ENCODE measurements at regions not wholly inside any gene's neighbourhood (a gene's known extent, or its start where the extent isn't known, plus 50 kb on each side); places are given as distances from the start of the nearest gene placed in this dataset.
A peak's percentile ranks its signal among the peaks of the same experiment; 100 is the strongest.
"Not testable (repeated sequence)": the region's sequence is repeated elsewhere in the genome, so short reads cannot be mapped to it uniquely, and the experiment has no call there.

DNA sequence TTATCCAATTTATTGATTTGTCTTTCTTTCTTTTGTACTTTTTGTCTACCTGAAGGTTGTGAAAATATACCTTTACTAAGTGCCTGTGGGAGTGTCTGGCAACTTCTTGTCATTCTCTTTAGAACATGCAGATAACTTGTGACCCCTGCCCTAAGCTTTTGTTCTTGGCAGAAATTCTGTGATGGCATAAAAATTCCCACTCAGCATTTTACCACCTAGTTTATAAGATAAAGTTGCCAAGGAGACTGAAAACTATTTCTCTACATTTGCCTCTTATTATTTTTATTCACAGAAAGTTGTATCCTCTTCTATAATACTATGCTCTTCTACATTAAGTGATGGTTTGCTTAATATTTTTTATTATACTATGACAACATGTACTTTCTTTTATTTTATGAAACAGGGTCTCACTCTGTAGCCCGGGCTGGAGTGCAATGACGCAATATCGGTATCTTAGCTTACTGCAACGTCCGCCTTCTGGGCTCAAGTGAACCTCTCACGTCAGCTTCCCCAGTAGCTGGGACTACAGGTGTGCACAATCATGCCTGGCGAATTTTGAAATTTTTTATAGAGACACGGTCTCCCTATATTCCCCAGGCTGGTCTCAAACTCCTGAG is 683.5 kb downstream of the ANKRD7 start:
- DNase-seq (ENCODE audit: low read depth, low spot score), result no peak

DNA sequence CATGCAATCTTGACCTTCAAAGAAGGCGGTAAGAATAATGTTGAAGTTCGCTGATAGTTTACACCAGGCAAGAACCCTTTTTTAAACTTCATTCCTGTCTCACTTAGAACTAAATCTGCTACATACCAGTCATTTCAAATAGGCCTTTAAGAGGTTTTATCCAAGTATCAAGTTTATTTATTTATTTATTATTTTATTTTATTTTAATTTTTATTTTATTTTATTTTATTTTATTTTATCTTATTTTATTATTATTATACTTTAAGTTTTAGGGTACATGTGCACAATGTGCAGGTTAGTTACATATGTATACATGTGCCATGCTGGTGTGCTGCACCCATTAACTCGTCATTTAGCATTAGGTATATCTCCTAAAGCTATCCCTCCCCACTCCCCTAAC is 691.6 kb downstream of the ANKRD7 start:
- not testable (repeated sequence) for DNase-seq (ENCODE audit: low read depth, low spot score)

DNA sequence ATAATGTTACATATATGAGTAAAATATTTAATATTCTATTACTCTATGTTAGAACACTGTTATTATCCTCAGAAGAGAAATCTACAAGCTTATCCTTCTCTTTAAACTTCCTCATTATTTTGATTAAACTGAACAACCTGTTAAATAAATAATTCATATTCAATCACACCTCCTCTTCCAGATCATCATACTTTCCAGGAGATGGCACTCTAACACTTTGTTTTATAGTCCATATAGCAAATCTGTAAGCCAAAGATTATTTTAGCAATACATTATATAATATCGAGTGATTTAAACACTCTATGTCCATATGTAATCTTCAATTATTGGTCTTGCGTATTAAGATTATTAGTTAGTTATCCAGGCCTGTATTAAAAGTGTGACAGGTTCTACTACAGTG is 694.1 kb downstream of the ANKRD7 start:
- peak; percentile 7 for DNase-seq (ENCODE audit: low read depth, low spot score)

DNA sequence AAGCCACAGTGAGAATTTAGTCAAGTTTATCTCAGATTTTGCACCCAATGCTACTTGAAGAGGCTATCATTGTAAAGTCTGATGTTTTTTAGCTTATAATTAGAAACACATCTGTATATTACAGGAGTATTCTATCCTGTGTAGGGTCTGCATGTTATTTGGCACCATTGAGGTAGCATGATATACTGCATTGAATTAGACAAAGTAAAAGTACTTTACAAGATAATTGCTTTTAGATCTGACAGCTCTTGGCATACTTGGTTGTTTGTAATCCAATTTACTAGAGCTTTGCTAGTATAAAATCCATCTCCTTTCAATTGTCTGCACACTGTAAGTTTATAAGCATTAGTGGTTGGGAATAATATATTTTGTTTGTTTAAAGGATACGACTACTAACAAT is 714.3 kb downstream of the ANKRD7 start:
- DNase-seq (ENCODE audit: low read depth, low spot score), result no peak

DNA sequence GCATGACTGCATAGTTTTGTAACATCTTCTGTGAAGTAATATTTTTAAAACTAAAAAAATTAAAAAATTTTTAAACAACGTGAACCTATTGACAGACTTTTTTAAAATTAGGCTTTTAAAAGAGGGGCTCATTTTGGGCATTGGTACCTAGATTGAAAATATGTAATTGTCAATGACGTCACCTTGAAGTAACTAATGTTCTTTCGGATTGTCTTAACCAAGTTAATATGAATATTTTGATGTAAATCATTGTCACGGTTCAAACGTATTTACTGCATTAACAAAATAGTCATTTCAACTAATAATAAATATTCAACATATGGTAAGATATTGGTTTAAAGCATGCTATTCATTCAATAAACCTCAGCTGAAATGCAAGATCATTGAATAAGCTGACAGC is 719.8 kb downstream of the ANKRD7 start:
- no peak for DNase-seq (ENCODE audit: low read depth, low spot score)

DNA sequence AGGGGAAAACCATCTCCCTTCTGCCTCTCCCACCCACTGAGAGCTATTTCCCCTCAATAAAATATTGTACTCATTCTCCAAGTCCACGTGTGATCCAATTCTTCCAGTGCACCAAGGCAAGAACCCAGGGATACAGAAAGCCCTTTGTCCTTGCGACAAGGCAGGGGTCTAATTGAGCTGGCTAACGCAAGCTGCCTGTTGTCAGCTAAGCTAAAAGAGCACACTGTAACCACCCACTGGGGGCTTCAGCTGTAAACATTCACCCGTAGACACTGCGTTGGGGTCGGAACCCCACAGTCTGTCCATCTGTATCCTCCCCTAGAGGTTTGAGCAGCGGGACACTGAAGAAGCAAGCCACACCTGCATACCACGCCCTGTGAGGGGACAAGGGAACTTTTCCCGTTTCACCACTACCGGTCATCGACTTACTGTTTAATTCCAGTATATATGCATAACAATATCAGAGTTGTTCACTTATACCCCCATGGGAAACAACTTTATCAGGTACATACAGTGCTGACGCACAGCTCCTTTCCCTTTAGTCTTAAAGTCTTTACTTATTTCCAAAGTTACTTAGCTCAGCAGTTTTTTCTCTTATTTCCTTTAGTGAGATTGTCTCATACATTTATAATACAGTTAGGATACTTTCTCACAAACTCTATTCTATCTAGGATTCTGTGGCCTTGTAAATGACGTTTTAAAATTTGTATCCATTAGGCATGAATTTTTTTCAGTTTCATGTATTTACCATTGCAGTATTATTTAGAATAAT is 721.6 kb downstream of the ANKRD7 start:
- no peak for DNase-seq (ENCODE audit: low read depth, low spot score)

DNA sequence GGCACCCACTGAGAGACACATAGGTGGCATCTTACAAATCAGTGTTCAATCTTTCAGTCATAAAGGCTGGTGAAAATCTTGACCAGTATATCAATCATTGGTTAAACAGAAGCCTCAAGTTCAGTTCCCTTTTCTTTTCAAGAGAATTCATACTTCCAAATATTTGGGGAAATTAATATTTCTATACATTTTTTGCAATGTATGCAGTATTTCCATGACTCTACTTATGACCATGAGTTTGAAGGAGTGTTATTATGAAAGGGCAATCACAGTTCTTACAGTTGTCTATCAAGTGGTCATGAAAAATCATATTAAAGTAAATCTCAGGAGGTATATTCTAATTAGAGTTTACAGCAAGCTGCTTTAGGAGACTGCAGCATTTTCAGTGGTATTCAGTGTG is 724.0 kb downstream of the ANKRD7 start:
- DNase-seq (ENCODE audit: low read depth, low spot score), result no peak

DNA sequence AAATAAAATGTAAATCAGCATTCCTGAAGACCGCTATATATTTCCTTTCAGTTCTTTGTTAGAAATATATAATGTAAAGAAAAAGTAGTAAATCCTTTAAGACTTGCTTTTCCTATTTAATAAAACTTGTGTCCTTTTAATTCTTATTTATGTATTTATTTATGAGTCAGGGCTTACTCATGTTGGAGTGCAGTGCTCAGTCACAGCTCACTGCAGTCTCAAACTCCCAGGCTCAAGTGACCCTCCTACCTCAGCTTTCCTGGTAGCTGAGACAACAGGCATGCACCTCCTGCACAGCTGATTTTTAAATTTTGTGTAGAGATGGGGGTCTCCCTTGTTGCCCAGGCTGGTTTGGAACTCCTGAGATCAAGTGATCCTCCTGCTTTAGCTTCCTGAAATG is 724.5 kb downstream of the ANKRD7 start:
- peak; percentile 5 for DNase-seq (ENCODE audit: low read depth, low spot score)

DNA sequence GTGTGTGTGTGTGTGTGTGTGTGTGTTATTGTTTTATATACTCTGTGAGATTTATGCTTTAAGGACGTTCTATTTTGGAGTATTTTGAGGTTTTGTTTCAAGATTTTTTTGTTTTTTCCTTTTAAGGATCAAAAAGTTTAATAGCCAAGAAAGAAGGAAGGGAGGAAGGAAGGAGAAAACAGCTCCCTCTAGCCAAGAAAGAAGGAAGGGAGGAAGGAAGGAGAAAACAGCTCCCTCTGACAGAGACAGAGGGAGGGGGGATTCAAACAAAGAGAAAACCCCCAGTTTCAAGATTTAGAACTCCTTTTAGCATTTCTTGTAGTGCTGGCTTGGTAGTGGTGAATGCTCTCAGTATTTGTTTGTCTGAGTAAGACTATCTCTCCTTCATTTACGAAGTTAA is 731.8 kb downstream of the ANKRD7 start:
- DNase-seq (ENCODE audit: low read depth, low spot score), result not testable (repeated sequence)

DNA sequence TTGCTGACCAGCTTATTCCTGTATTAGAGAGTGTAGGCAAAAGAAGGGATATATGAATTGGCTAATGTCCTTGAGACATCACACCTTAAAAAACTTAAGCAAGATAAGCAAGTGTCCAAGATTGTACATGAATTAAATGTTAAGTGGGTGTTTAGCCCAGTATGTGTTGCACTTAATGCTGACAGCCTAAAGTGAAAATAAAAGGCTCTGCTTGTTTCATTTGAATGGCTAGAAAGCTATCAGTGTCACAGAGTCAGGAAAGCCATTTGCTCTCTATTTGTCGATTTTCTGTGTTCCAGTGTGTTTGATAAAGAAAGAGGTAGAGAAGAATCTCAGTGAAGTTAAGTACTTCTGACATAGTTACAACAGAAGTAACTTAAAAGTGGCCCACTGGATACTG is 744.9 kb downstream of the ANKRD7 start:
- no peak for DNase-seq (ENCODE audit: low read depth, low spot score)

DNA sequence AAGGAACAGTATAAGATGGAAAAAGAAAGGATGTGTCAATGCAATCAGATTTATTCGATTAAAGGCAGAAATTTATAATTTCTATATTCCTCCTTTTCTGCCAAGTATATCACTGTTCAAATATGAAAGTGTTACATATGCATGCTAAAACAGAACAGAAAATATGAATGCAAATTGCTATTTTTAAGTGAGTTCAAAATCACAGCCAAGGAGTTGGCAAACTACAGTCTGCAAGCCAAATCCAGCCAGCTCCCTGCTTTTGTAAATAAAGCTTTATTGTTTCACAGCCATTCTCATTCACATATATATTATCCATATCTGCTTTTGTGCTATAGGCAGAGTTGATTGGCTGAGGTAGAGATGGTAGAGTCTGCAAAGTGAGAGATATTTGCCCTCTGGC is 747.2 kb downstream of the ANKRD7 start:
- DNase-seq (ENCODE audit: low read depth, low spot score), result no peak

DNA sequence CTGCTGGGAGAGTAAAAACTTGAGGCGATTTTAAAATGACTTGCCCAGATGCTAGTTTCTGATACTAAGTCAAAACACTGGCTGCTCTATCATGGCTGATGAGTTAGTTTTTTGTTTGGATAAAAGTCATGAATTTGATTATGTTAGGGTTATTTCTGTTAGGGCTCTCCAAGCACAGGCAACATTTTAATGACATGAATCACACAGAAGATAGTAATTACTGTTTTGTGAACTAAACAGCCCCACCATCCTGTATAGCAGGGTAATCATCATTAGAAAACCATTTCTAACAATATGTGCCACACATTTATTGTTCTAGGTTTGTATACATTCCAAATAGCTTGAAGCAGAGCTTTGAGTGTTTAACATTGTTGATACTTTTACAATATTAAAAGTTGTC is 750.3 kb downstream of the ANKRD7 start:
- DNase-seq (ENCODE audit: low read depth, low spot score), result no peak

DNA sequence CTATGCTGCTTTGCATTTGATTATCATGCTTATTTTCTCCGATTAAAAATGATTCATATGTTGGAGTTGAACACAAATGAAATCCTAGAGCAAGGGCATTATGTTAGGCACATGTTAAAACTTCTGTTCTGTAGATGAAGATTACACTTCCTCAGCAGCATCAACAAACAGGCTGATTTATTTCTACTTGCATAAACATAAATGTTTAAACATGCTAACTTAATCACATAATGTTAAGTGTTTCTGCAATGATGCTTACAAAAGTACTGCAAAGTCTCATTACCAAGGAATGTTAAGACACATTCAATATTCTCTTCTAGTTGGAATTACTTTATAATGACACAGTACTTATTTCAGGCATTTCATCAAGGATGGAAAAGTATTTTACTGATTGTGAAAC is 770.8 kb downstream of the ANKRD7 start:
- DNase-seq (ENCODE audit: low read depth, low spot score), result no peak

DNA sequence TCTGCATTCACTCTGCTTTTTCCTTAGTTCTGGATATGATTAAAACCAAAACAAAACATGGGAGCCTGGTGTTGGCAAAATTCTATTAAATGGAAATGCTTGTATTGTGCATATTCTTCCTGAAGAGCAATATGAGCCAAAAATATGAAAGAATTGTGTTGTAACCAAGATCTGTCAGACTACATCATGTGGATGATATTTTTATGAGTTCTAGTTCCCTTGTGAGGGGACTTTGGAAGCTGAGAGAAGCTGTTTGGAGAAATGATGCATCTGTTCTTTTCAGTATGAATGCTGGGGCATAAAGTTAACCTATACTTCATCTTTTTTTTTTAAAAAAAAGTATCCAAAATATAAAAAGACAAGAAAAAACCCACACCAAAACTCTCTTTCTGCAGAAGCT is 782.7 kb downstream of the ANKRD7 start:
- no peak for DNase-seq (ENCODE audit: low read depth, low spot score)

DNA sequence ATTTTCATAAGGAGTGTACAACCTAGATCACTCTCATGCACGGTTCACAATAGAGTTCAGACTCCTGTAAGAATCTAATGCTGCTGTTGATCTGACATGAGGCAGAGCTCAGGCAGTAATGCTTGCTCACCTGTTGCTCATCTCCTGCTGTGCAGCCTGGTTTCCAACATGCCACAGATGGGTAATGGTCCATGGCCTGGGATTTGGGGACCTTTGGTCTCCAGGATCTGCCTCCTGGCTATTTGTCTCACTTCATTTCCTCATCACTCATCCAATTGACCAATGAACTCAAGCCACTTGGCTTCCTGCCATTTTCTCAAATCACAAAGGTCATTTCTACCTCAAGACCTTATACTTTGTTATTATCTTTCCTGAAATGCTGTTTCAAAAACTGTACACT is 786.1 kb downstream of the ANKRD7 start:
- no peak for DNase-seq (ENCODE audit: low read depth, low spot score)

DNA sequence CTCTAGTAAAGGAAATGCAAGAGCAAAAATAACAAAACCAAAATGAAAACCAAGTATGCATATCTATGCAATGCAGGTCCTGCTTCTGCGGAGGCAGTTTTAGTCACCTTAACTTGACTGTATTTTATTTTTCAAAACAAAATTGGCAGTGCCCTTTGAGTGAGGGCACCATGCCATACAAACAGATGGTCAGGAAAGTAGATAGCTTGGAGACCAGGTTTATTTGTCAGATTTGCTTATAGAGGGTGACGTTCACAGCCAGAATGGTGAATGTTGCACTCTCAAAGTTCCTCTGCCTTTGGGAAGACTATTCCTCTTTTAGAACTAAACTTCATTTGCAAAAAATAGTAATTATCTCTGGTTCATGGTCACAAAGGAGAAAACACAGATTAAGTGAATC is 801.9 kb downstream of the ANKRD7 start:
- DNase-seq (ENCODE audit: low read depth, low spot score), result no peak

DNA sequence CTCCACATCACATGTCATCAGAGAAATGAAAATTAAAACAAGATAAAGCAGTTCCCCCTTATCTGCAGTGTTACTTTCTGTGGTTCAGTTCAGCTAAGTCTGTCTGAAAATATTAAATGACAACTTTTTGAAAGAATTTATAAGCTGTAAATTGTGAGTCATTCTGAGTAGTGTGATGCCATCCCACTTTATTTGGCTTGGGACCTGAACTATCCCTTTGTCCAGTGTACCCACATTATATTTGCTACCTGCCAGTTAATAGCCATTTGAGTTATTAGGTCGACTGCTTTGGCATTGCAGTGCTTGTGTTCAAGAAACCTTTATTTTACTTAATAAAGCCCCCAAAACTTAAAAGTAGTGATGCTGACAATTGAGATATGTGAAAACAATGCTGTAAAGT is 804.2 kb downstream of the ANKRD7 start:
- no peak for DNase-seq (ENCODE audit: low read depth, low spot score)

DNA sequence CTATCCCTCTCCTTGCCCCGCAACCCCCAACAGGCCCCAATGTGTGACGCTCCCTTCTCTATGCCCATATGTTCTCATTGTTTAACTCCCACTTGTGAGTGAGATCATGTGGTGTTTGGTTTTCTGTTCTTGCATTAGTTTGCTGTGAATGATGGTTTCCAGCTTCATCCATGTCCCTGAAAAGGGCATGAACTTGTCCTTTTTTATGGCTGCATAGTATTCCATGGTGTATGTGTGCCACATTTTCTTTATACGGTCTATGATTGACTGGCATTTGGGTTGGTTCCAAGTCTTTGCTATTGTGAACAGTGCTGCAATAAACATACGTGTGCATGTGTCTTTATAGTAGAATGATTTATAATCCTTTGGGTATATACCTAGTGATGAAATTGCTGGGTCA is 807.6 kb downstream of the ANKRD7 start:
- not testable (repeated sequence) for DNase-seq (ENCODE audit: low read depth, low spot score)

DNA sequence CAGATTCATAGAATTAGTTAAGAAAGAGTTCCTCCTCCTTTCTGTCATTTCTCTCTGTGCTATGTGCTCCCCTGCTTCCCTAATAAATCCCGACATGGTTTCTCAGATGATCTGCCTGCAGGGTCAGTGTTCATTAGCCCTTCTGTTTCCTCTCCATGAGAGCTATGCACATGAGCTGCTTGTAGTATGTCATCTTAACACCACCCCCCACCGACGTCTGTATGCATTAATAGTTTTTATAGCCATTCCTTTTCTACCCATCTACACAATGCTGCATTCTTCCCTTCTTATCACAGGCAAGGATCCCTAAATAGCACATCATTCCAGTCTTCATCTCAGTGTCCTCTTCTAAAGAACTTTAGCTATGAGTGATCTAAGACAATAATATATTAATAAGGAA is 809.1 kb downstream of the ANKRD7 start:
- DNase-seq (ENCODE audit: low read depth, low spot score), result no peak

DNA sequence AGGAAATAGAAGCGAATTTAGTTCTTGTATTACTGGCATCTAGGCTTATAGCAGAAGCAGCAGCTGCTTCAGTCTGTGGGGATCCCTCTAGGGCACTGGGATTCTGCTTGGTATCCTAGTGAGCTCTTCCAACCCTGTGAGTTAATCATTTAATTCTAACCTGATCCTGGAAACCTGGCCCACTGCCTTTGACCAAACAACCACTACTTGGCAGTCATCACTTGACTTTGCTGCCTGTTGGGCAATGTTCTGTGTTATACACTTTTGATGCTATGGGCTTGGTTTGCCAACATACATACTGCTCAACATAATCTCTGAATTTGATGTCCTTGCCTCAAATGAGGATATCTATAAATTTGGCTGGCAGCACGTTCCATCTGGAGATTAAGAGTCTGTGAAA is 813.4 kb downstream of the ANKRD7 start:
- DNase-seq (ENCODE audit: low read depth, low spot score), result no peak

DNA sequence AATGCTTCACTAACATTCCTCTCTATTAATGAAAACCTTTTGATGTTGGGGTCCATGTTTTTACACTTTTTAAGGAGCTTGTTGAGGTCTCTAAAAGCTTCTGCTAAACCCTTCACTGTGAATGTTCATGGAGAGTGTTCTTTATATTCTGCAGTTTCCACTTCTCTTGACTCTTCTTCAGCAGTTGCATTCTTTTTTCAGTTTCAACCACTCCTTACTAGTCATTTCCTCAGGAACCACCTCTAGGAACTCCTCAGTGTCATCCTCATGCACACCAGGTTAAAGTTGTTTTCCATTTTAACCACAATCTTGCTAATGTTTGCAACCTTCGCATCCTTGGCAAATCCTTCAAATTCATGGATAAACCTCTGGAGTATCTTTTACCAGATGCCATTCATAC is 821.6 kb downstream of the ANKRD7 start:
- DNase-seq (ENCODE audit: low read depth, low spot score), result no peak

DNA sequence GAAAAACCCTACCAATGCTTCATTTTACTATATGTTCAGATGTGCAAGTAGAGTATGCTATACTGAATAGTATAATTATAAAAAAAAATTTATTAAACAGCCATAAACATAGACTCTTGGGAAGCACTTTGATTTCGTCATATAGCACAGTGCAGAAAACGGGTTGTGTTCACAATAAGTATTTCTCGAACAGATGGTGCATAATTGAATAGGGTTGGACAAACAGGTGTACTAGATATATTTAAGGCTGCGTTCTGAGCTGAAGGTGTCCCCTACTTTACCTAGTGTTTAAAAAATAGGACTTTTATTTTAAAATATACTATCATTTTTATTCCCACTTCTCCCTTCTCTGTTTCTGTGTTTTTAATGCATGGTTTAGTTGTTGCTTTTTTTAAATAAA is 841.5 kb downstream of the ANKRD7 start:
- no peak for DNase-seq (ENCODE audit: low read depth, low spot score)

DNA sequence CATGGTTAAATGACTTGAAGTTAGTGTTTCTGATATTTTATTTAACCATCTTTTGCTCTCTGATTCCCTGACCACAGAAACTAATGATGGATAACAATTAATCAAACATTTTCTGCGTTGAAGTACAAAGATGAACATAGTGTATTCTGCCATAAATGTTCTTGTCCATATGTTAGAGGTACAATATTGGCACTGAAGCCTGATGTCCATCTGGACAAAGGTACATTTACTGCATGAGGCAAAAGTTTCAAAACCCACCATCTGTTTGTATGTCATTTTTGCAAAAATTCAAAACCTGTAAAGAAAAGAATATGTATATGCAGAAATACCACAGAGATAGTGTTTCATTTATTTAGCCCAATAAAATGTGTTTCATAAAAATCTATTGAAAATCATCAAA is 861.5 kb downstream of the ANKRD7 start:
- no peak for DNase-seq (ENCODE audit: low read depth, low spot score)

DNA sequence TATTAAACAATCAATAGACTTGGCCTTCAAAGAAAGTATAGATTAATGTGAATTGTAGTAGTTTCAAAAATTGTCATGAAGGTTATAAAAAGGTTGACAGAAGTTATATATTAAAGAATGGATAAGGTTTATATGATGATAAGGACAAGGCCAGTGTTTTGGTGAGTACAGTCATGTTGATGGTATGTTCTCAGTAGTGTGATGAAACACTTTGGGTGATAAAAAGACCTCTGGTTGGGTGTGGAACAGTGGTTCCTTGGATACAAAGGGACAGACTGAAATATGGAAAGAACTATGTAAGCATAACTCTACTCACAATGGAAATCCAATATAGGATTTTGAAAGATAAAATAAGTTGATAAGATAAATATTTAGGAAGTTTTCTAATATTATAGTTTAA is 866.3 kb downstream of the ANKRD7 start:
- no peak for DNase-seq (ENCODE audit: low read depth, low spot score)

All from astrocyte of the hippocampus (primary cell).